Muscle layer of duodenum (tissue), 2 donors: ENCODE measurements at regions not wholly inside any gene's neighbourhood (a gene's known extent, or its start where the extent isn't known, plus 50 kb on each side); places are given as distances from the start of the nearest gene placed in this dataset.
"Not testable (repeated sequence)": the region's sequence is repeated elsewhere in the genome, so short reads cannot be mapped to it uniquely, and the experiment has no call there.

Source experiments
- H3K27ac ChIP-seq: one replicate; pipeline ENCODE4 v1.7.0; 2013; ENCODE audit warnings: mild to moderate bottlenecking, low read length
- H3K27me3 ChIP-seq: one replicate; pipeline ENCODE4 v1.7.0; 2013; ENCODE audit warnings: low read depth, mild to moderate bottlenecking, control low read depth, low read length
- H3K36me3 ChIP-seq, 2 donors: one replicate each; pipeline ENCODE4 v1.7.0; 2013; ENCODE audit warnings: low read length in 2 of 2, control low read depth in 1 of 2, mild to moderate bottlenecking in 1 of 2; ENCODE audit not compliant: insufficient read depth in 2 of 2, control insufficient read depth in 1 of 2
- H3K4me1 ChIP-seq, 2 donors: one replicate each; pipeline ENCODE4 v1.7.0; 2013; ENCODE audit warnings: low read length in 2 of 2, mild to moderate bottlenecking in 2 of 2, control low read depth in 1 of 2, moderate library complexity in 1 of 2; ENCODE audit not compliant: insufficient read depth in 2 of 2, control insufficient read depth in 1 of 2
- H3K4me3 ChIP-seq, 2 donors: one replicate each; pipeline ENCODE4 v1.7.0; 2013; ENCODE audit warnings: low read length in 2 of 2, low read depth in 1 of 2, mild to moderate bottlenecking in 1 of 2
- H3K9me3 ChIP-seq, 2 donors: one replicate each; pipeline ENCODE4 v1.7.0; 2013; ENCODE audit warnings: low read length in 2 of 2, control low read depth in 1 of 2, mild to moderate bottlenecking in 1 of 2; ENCODE audit not compliant: control insufficient read depth in 1 of 2
- donor health status: healthy.

- H3K9me3 ChIP-seq = no peaks in the 10 kb centered on the region
- H3K27me3 ChIP-seq = no peaks in the 10 kb centered on the region
- H3K4me3 ChIP-seq = no peak overlapping the region
- no peaks in the 10 kb centered on the region for H3K4me1 ChIP-seq
- H3K36me3 ChIP-seq = no peaks in the 10 kb centered on the region
- no peak overlapping the region for H3K27ac ChIP-seq
Observed at GRCh38 chr20:50332491-50332980, 141.9 kb downstream of the CEBPB start.

- no peaks in the 10 kb centered on the region for H3K36me3 ChIP-seq
- H3K27me3 ChIP-seq = no peaks in the 10 kb centered on the region
- H3K27ac ChIP-seq = no peak overlapping the region
- no peak overlapping the region for H3K4me3 ChIP-seq
- no peaks in the 10 kb centered on the region for H3K9me3 ChIP-seq
- H3K4me1 ChIP-seq = no peaks in the 10 kb centered on the region
Observed at GRCh38 chr20:50333131-50333670, 142.6 kb downstream of the CEBPB start.

- Histone ChIP-seq H3K9me3 (no peaks in the 10 kb centered on the region), H3K36me3 (no peaks in the 10 kb centered on the region), H3K4me3 (no peak overlapping the region), H3K27ac (no peak overlapping the region), H3K27me3 (no peaks in the 10 kb centered on the region), H3K4me1 (no peaks in the 10 kb centered on the region)
Observed at GRCh38 chr20:50333812-50334211, 143.2 kb downstream of the CEBPB start.

- not testable (repeated sequence) for H3K4me3 ChIP-seq, H3K27ac ChIP-seq, H3K4me1 ChIP-seq, H3K36me3 ChIP-seq, H3K9me3 ChIP-seq, H3K27me3 ChIP-seq
Observed at GRCh38 chr20:50334512-50334911, 143.9 kb downstream of the CEBPB start.

- H3K4me3 ChIP-seq = no peak overlapping the region
- no peaks in the 10 kb centered on the region for H3K27me3 ChIP-seq
- no peaks in the 10 kb centered on the region for H3K36me3 ChIP-seq
- H3K4me1 ChIP-seq = no peaks in the 10 kb centered on the region
- H3K27ac ChIP-seq = no peak overlapping the region
- no peaks in the 10 kb centered on the region for H3K9me3 ChIP-seq
Observed at GRCh38 chr20:50335105-50335504, 144.5 kb downstream of the CEBPB start.

GRCh38 chr20:50335866-50336265, 145.2 kb downstream of the CEBPB start:
- no peak overlapping the region for H3K4me3 ChIP-seq
- no peak overlapping the region for H3K27ac ChIP-seq
- no peaks in the 10 kb centered on the region for H3K9me3 ChIP-seq
- H3K27me3 ChIP-seq = no peaks in the 10 kb centered on the region
- no peaks in the 10 kb centered on the region for H3K4me1 ChIP-seq
- no peaks in the 10 kb centered on the region for H3K36me3 ChIP-seq

- no peaks in the 10 kb centered on the region for H3K4me1 ChIP-seq
- H3K36me3 ChIP-seq = no peaks in the 10 kb centered on the region
- no peak overlapping the region for H3K27ac ChIP-seq
- no peaks in the 10 kb centered on the region for H3K27me3 ChIP-seq
- H3K9me3 ChIP-seq = no peaks in the 10 kb centered on the region
- H3K4me3 ChIP-seq = no peak overlapping the region
Observed at GRCh38 chr20:50336661-50337060, 146.0 kb downstream of the CEBPB start.

GRCh38 chr20:50337521-50338466, 147.2 kb downstream of the CEBPB start:
- H3K36me3 ChIP-seq = no peaks in the 10 kb centered on the region
- no peak overlapping the region for H3K4me3 ChIP-seq
- H3K4me1 ChIP-seq = no peaks in the 10 kb centered on the region
- H3K27me3 ChIP-seq = no peaks in the 10 kb centered on the region
- peak overlapping the region; percentile 58 for H3K27ac ChIP-seq
- H3K9me3 ChIP-seq = no peaks in the 10 kb centered on the region

GRCh38 chr20:50338479-50339391, 148.1 kb downstream of the CEBPB start:
- H3K4me1 ChIP-seq = no peaks in the 10 kb centered on the region
- no peaks in the 10 kb centered on the region for H3K36me3 ChIP-seq
- H3K27me3 ChIP-seq = no peaks in the 10 kb centered on the region
- no peaks in the 10 kb centered on the region for H3K9me3 ChIP-seq
- no peak overlapping the region for H3K4me3 ChIP-seq
- H3K27ac ChIP-seq = peak overlapping the region; percentile 58

GRCh38 chr20:50339466-50339901, 148.9 kb downstream of the CEBPB start:
- Histone ChIP-seq H3K36me3 (no peaks in the 10 kb centered on the region), H3K9me3 (no peaks in the 10 kb centered on the region), H3K27ac (peak overlapping the region; percentile 58), H3K4me3 (no peak overlapping the region), H3K4me1 (no peaks in the 10 kb centered on the region), H3K27me3 (no peaks in the 10 kb centered on the region)

- H3K4me1 ChIP-seq = peaks cover 0 to under 1% of the 10 kb centered on the region in 2 donors
- no peak overlapping the region for H3K27ac ChIP-seq
- no peaks in the 10 kb centered on the region for H3K9me3 ChIP-seq
- H3K4me3 ChIP-seq = no peak overlapping the region
- H3K27me3 ChIP-seq = no peaks in the 10 kb centered on the region
- no peaks in the 10 kb centered on the region for H3K36me3 ChIP-seq
Observed at GRCh38 chr20:50340541-50340940, 149.9 kb downstream of the CEBPB start.
